B cell (primary cell): ENCODE measurements at regions not wholly inside any gene's neighbourhood (a gene's known extent, or its start where the extent isn't known, plus 50 kb on each side); places are given as distances from the start of the nearest gene placed in this dataset.

ENCODE experiments used
- CTCF ChIP-seq: fragments of 200-600 bp; IDR thresholded peaks from one replicate; pipeline ENCODE4 v1.8.0; 2022; ENCODE audit warnings: antibody characterized with exemption, mild to moderate bottlenecking
- EZH2 ChIP-seq: IDR thresholded peaks from 2 replicates; pipeline ENCODE4 v1.6.1; 2012; ENCODE audit warnings: borderline replicate concordance, low read depth, mild to moderate bottlenecking, moderate library complexity, low read length; ENCODE audit not compliant: insufficient read depth, poor library complexity, severe bottlenecking

GRCh38 chr3:187522890-187523289 lies 147.3 kb downstream of the SST start:
- TF ChIP-seq CTCF (no peak), EZH2 (no peak)
